ENCODE measurements at regions not wholly inside any gene's neighbourhood (a gene's known extent, or its start where the extent isn't known, plus 50 kb on each side); places are given as distances from the start of the nearest gene placed in this dataset.

DNA sequence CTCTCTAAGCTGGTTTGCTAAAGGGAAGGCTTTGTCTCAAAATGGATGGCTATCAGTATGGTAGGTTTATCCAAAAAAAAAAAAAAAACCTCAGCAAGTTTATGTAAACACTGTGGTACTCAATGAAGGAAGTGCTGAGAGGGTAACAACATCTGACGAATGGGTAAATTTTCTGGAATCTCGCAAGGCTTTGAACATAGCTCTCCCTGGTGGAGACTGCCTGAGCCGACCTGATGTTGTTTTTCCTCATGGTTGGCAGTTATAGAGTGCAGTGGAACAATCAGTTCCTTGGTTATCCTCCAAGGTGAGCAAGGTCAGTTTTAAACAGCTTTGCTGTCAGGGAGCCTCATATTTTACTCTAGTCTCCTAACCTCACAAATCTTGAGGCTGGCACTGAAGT, 94.6 kb downstream of the ZPLD1 start:
- ChIA-PET CTCF (no interaction called here), POLR2A (no interaction called here)

DNA sequence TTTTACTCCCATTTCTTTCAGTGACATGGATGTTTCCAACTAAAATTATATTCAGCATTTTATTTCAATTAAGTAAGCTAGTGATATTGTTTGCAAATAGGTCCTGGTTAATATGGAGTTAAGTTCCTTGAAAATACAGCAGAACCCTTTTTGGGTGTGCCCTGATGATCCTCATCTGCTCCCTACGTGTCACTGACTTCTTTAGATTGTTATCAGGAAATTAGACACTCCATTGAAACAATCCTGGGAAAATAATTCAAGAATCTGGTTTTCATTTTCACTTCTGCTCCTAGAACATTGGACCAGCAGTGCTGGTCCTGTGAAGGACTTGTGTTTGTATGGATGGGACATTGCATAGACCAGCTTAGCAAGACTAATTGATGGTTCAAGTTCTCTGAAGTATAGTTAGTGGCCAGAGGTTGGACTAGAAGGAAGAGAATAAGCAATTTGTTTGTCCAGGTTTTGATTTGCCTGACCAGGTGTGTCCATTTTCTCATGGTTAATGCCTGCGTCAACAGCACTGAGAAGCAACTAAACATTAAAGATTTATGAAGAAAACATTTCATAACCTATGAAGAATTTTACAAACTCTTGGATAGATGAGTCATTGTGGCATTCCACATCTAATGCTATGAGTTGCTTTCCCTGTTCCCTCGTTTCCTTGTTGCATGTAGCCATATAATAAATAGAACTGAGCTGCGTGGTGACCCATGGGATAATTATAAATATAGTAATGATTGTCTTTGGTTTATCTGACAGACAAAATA, 95.8 kb downstream of the ZPLD1 start:
- ChIA-PET POLR2A (no interaction called here), CTCF (no interaction called here)

DNA sequence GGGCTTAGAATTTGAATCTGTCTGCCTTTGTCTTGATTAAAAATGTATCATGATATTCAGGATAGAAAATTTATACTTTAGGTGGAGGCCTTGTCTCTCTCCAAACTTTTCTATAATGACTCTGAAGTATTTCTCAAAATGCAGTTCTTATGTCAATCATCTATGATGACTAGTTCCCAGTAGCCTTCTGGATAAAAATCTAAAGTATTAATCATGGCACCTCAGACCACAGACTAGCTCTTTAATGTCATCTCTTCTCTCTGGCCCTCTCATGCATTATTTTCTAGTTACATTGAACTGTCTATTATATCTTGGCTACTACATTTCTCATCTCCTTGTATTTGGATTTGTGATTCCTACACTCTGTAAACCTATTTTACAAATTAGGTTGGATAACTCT, 96.9 kb downstream of the ZPLD1 start:
- ChIA-PET CTCF (interaction anchor here (0.7 kb wide), 1 partner anchor 591 kb away, joined by 3 read pairs; no protein-coding TSS in a partner anchor), POLR2A (no interaction called here)

DNA sequence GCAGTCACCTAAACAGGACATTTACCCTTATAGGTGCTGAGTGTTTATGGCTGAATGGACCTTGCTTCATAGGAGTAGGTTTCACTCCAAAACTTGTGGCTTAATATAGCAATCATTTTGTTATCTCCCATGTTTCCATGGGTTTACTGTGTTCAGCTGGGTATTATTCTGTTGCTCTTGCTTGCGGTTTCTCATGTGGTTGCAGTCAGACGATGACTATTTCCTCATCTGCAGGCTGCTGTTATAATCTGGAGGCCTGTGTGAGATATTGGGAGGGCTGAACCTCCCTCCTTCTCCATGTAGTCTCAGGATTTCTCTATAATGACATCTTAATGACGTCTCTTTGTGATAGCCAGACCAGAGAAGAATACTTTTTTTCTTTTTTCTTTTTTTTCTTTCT, 98.1 kb downstream of the ZPLD1 start:
- ChIA-PET POLR2A (no interaction called here), CTCF (no interaction called here)

DNA sequence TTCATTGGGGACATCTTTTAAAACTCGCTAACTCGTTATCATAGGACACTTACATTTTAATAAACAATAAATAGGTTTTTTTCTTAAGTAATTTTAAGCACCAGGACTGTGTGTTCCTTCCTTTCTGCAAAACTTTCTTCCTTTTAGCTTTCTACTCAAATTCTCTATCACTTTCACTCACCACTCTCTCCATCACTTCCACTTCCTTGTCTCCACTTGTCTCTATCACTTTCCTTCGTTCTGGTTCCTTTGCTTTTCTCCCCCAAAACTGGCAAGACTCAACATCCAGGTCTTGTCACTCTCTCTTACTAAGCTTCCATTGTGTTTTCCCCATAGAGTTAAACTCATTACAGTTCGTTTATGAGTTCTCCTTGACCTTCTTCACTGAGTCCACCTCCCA, 99.0 kb downstream of the ZPLD1 start:
- ChIA-PET POLR2A (no interaction called here), CTCF (interaction anchor here (1.0 kb wide), 1 partner anchor 10 kb away, joined by 3 read pairs; no protein-coding TSS in a partner anchor)

DNA sequence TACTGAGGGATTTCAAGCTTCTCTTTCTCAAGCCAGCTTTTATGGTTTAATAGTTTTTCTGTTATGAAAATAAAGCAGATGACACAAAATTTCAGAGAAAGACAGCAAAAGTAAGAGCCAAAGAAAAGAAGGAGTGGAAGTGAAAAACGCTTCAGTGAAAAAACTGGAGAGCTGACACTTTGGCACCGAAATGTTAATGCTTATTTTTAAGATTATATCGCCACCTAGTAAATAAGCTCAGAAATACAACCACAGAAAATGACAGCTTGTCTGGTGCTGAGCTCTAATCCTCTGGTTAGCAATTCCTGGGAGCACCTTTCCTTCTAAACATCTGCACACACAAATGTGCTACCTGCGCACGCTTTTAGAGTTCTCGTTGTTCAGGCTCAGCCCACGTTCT, 101.6 kb downstream of the ZPLD1 start:
- CTCF ChIA-PET = interaction anchor here (0.5 to 1.8 kb wide), 2 partner anchors 307 to 476 kb away, joined by 3 to 23 read pairs; no protein-coding TSS in a partner anchor
- POLR2A ChIA-PET = no interaction called here

DNA sequence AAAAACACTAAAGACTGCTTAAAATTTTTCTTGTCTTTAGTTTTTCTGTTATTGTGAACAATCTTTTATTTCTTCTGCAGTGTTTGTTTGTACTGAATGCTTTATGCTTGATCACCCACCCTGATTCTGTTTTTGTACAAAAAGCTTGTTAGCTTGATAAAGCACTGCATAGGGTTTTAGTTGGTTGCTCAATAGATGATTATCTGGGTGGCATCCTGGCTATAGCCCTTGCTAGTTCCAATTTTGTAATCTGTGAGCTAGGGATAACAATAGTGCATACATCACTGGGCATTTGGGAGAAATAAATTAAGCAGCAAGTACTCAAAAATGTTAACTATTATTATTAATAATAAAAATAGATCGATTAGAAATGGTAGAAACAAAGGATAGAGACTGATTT, 102.3 kb downstream of the ZPLD1 start:
- POLR2A ChIA-PET = no interaction called here
- CTCF ChIA-PET = interaction anchor here (0.5 to 1.8 kb wide), 3 partner anchors 34 to 477 kb away, joined by 3 to 23 read pairs (median 3); no protein-coding TSS in a partner anchor

DNA sequence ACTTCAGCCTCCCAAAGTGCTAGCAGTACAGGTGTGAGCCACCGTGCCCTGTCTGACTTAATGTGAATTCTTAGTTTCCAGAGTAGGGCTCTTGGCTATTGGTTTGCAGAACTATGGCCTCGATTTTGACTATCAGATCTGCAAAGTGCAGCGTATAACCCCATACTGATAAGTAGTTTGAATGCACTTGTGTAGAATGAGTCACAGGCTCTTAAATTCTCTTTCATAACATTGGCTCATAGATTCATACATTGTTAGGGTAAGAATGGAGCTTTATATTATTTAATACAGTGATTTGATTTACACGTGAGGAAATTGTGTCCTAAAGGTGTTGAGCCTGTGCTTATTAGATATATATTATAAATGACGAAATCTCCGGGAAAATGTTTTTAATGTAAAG, 109.9 kb downstream of the ZPLD1 start:
- CTCF ChIA-PET = no interaction called here

DNA sequence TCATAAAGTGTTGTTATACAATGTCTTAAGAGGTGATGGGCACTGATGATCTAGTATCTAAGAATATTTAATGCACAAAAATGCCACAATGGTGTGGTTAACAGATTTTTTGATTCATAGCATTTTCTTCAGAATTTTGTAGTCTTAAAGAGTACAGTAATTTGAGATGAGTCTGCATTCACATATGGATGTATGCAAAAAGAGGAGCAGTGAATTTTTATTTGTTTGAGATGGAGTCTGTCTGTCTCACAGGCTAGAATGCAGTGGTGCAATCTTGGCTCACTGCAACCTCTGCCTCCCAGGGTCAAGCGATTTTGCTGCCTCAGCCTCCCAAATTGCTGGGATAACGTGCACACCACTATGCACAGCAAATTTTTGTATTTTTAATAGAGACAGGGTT, 110.5 kb downstream of the ZPLD1 start:
- CTCF ChIA-PET = no interaction called here
- POLR2A ChIA-PET = no interaction called here

More for the DNA sequence above, 109.9 kb downstream of the ZPLD1 start:
- POLR2A ChIA-PET = no interaction called here

DNA sequence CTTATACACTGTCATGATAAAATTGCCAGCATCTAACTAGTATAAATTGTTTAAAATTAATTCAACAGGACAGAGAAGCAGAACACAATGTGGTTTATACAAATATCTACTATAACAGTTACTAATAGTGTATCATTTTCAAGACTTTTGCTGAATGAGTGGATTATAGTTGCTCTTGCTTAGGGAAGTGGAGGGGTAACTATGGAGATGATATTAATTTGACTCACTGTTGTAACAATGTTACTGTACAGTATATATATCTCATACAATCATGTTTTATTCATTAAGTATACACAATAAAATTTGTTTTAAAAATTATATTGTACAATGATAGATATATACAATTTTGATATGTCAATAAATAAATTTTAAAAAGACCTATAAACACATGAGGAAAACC, 119.1 kb downstream of the ZPLD1 start:
- ChIA-PET POLR2A (no interaction called here), CTCF (no interaction called here)

DNA sequence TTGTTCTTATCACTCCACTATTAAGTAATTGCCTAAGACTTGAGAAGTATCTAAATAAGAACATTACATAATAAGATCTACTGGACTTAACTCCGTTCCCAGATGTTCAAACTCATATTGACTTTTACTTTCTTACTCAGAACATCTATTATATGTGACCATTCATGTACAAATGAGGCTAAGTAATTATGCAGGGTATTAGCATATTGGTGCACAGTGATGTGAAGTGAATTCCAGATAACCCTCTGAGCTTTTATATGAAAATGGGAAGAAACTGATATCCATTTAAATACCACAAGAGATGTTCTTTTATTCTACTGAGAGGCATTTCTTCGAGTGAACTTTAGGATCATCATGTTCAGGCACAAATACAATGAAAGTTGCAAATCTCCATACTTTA, 135.7 kb downstream of the ZPLD1 start:
- ChIA-PET CTCF (no interaction called here), POLR2A (no interaction called here)

DNA sequence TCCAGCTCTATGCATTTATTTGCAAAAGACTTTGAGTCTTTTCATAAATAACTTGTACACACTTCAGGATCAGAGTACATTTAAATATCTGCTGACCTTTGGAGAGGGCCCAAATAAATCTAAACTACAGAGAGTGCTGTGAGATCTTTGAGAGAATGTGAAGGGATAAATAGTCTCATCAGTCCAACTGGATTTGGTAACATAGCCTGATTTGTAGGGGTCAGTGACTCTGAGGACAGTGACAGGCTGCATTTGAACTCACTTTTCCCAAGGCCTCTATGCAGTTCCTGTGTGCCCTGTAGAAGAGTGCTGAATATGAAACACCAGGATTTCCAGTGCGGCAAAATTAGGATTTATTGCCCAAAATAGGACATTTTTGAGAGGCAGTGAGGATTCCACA, 136.2 kb downstream of the ZPLD1 start:
- ChIA-PET CTCF (no interaction called here), POLR2A (no interaction called here)

DNA sequence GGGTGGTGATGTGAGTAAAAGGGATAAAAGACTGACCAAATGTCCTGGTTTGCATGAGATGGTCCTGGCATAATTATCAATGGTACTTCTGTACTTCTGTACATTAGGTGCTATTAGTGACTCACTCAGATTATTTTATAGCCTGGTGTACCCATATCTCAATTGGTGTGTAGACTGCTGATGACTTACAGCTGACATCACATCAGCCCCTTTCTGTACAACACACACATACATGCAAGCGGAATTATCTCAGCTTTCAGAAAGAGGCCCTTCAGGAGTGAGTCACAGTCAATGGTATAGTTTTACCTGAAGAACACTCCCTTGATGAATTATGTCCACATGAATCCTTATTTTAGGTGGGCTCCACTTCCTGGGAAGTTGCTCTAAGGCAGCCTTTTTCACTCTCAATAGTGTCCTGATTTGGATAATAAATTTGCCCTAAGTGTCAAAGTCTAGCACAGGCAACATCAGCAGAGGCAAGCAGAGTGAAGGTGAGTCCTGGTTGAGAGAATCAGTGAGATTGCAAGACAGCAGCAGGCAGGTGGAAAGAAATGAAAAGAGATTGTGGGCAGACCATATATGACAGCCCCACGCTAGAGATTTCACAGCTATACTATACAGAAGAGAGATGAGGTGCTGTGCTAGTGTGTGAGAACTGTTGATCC, 137.0 kb downstream of the ZPLD1 start:
- CTCF ChIA-PET = interaction anchor here (0.5 kb wide), 1 partner anchor 565 kb away, joined by 3 read pairs; no protein-coding TSS in a partner anchor
- POLR2A ChIA-PET = no interaction called here

DNA sequence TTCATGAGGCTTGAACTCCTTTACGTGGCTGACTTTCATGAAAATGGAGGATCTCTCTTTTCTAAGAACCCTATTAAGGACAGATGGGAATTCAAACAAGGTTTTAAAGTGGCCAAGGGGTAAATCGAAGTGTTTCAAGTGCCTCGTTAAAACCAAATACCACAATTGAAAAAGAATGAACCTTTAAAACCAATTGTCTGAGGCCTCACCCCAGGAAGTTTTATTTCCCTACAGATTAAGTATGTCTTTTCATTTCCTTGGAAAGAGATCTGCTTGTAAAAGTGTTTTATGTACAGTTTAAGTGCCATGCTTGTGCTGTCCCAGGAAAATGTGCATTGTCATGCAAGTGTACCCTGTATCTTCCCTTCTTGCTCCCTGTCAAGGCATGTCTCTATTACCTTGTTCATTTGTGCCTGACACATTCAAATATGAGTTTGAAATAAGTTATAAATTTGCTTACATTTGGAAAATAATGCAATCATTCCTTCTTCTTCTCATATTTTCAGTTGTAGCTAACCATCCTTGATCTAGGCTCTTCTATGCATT, 138.7 kb downstream of the ZPLD1 start:
- CTCF ChIA-PET = no interaction called here

DNA sequence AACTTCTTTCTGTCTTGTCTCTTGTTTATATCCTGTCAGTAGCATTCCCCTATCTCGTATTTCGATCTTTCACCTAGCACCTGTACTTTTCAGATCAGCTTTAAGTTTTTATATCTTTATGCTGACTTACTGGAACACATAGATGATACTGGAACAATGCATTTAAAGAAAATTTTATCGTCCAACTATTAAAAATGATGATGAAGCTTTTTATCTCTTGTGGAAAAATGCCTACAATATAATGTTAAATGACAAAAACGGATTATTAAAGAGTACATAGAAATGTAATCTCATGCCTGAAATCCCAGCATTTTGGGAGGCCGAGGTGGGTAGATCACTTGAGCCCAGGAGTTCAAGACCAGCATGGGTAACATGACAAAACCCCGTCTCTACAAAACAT, 139.5 kb downstream of the ZPLD1 start:
- POLR2A ChIA-PET = no interaction called here
- CTCF ChIA-PET = no interaction called here

More for the DNA sequence above, 138.7 kb downstream of the ZPLD1 start:
- POLR2A ChIA-PET = no interaction called here

DNA sequence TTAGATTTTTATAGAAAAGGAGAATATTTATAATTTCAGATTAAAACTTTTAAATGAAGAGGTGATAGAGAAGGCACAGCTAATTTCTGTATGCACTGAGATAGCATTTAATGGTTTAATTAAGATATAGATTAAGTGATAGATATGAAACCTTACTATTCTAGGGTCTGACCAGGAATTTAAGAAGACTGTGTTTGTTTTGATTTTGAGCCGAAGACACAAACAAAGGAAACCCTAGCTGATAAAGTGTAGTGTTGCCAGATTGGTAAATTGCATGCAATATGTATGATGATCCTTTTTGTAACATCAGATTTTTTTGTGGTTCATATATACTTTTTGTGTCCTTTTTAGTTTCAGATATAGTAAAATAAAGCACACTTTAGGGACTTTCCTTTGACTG, 141.8 kb downstream of the ZPLD1 start:
- CTCF ChIA-PET = no interaction called here
- POLR2A ChIA-PET = no interaction called here

DNA sequence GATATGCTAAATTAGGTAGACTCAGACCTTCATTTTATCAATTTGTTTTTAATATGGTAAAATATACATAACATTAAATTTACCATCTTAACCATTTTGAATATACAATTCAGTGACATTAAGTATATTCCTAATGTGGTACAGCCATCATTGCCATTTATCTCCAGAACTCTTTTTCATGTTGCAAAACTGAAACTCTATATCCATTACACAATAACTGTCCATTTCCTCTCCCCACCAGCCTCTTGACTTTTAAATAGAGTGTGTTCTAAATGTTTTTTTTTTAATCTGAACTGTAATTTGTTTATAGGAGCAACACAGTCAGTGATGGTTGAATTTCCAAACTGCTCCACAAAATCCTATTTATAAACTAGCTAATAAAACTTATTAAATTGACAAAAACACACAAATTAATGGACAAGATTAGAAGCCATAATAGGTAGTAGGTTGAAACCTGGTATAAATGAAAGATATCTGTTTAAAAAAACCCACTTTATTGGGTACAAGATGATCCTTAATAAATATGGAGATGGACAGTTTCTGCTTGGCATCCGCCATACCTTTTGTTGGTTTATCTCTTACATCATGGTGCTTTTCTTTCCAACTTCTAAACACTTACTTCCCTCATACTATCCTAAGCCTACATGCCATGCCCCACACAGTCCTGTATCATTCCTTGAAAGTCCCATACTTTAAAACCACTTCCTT, 142.4 kb downstream of the ZPLD1 start:
- CTCF ChIA-PET = no interaction called here

DNA sequence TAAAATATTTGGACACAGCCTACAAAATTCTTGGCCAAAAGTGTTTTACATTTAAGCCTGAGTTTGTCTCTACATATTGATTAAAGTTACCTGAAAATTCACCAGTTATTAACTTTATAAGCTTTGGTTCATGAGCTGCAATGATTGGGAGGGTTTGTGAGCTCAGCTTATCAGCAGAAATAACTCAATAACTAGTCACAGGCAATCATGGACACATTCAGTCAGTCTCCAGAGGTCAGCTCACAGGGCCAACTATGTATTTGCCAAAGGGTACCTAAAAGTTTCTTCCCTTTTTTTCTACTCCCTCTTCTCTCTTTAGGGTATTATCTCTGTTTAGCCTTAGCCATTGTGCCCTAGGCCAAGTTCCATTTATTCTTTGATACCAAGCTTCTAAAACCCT, 145.9 kb downstream of the ZPLD1 start:
- CTCF ChIA-PET = no interaction called here
- POLR2A ChIA-PET = no interaction called here

More for the DNA sequence above, 142.4 kb downstream of the ZPLD1 start:
- POLR2A ChIA-PET = no interaction called here

DNA sequence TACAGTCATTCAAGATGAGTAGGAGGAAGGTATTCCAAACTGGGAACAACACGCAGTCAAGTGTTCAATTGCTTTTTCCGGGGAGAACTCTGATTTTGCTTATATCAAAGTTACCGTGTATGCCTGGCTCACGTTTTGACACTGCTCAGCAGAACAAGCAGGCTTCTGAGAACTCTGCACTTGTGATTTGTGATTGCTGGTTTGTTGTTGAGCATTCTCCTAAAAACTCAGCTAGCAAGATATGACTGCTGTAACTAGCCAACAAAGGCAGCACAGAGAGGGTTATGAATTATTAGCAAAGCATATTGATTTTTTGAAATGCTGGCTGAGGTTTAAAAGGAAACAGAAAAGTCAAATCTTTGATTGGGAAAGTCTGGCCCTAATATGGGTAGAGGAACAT, 151.7 kb downstream of the ZPLD1 start:
- ChIA-PET POLR2A (no interaction called here), CTCF (no interaction called here)

DNA sequence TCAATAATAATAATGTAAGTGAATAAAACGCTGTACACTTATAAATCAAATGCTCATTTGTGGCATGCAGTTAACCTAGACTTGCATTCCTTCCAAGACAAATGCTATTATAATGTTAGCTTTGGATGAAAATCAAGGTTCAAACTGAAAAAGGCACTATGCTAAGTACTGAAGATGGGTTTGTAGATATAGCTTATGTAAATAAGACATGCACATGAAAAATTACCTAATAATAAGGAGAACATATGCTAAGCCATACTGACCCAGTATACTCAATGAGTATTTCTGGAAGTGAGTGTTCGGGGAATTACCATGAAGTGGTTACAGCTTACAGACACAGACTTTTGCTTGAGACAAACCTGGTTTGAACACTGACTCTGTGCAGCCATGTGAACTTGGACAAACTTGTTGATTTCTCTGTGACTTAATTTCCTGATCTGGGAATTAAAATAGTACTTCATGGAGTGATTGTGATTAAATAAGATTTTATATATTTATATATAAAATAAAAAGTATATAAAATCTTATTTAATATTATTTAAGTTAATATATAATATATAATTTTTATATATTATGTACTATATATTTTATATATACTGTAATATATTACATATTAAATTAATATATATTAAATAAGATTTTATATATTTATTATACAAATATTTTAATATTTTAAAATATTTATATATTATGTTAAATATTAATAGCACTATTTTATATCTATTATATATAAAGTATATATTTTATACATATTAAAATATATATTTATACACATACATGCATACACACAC, 159.2 kb downstream of the ZPLD1 start:
- POLR2A ChIA-PET = no interaction called here
- CTCF ChIA-PET = no interaction called here

All from activated CD8-positive, alpha-beta memory T cell treated with anti-CD3 and anti-CD28 coated beads for 36 hours (primary cell).